HepG2 (cell line): ENCODE measurements at regions not wholly inside any gene's neighbourhood (a gene's known extent, or its start where the extent isn't known, plus 50 kb on each side); places are given as distances from the start of the nearest gene placed in this dataset.

Source experiments
- CERS6 ChIP-seq: sonication (generic); formaldehyde crosslinking; IDR thresholded peaks from 2 replicates; pipeline ENCODE4 v1.5.0; 2020; ENCODE audit warnings: missing genetic modification reagents
- CSRNP1 ChIP-seq: sonication (generic); formaldehyde crosslinking; IDR thresholded peaks from 2 replicates; pipeline ENCODE4 v1.8.1; 2023; ENCODE audit warnings: mild to moderate bottlenecking, missing genetic modification reagents
- ETV5 ChIP-seq: IDR thresholded peaks from 2 replicates; pipeline ENCODE4 v1.6.1; 2018; ENCODE audit warnings: missing biosample characterization, missing genetic modification reagents, inconsistent platforms, borderline replicate concordance
- HMGA1 ChIP-seq: sonication (generic); formaldehyde crosslinking; conservative IDR thresholded peaks from 2 replicates; pipeline ENCODE4 v1.4.0; 2020; ENCODE audit warnings: missing genetic modification reagents
- HNF1B ChIP-seq: sonication (generic); formaldehyde crosslinking; IDR thresholded peaks from 2 replicates; pipeline ENCODE4 v1.5.1; 2020; ENCODE audit warnings: mild to moderate bottlenecking, moderate library complexity, missing genetic modification reagents
- KDM5B ChIP-seq: sonication (generic); formaldehyde crosslinking; IDR thresholded peaks from 2 replicates; pipeline ENCODE4 v1.4.0; 2020; ENCODE audit warnings: missing genetic modification reagents, mild to moderate bottlenecking, borderline replicate concordance
- KLF12 ChIP-seq: sonication (generic); formaldehyde crosslinking; IDR thresholded peaks from 2 replicates; pipeline ENCODE4 v1.4.0; 2020; ENCODE audit warnings: missing genetic modification reagents, borderline replicate concordance
- MYPOP ChIP-seq: sonication (generic); formaldehyde crosslinking; IDR thresholded peaks from 2 replicates; pipeline ENCODE4 v1.8.1; 2023; ENCODE audit warnings: mild to moderate bottlenecking, moderate library complexity, missing genetic modification reagents
- TAF15 ChIP-seq: fragments of 200-400 bp; formaldehyde crosslinking; IDR thresholded peaks from one replicate; pipeline ENCODE4 v1.6.1; 2018; ENCODE audit warnings: mild to moderate bottlenecking, low read depth, low read length; ENCODE audit not compliant: poor library complexity, severe bottlenecking
- TMF1 ChIP-seq: sonication (generic); formaldehyde crosslinking; IDR thresholded peaks from 2 replicates; pipeline ENCODE4 v1.8.1; 2022; ENCODE audit warnings: low read depth, missing genetic modification reagents
- ZBTB39 ChIP-seq: sonication (generic); formaldehyde crosslinking; IDR thresholded peaks from 2 replicates; pipeline ENCODE4 v1.5.0; 2020; ENCODE audit warnings: missing genetic modification reagents
- ZBTB44 ChIP-seq: sonication (generic); formaldehyde crosslinking; IDR thresholded peaks from 2 replicates; pipeline ENCODE4 v1.4.0; 2020; ENCODE audit warnings: missing genetic modification reagents
- ZNF18 ChIP-seq: sonication (generic); formaldehyde crosslinking; IDR thresholded peaks from 2 replicates; pipeline ENCODE4 v1.8.0; 2022; ENCODE audit warnings: mild to moderate bottlenecking, missing genetic modification reagents; ENCODE audit not compliant: insufficient replicate concordance
- ZNF431 ChIP-seq: sonication (generic); formaldehyde crosslinking; IDR thresholded peaks from 2 replicates; pipeline ENCODE4 v1.9.0; 2022; ENCODE audit warnings: missing genetic modification reagents, low read depth, mild to moderate bottlenecking, borderline replicate concordance
- ZNF713 ChIP-seq: sonication (generic); formaldehyde crosslinking; IDR thresholded peaks from 2 replicates; pipeline ENCODE4 v1.4.0; 2020; ENCODE audit warnings: mild to moderate bottlenecking, missing genetic modification reagents
- ZSCAN21 ChIP-seq: sonication (generic); formaldehyde crosslinking; IDR thresholded peaks from 2 replicates; pipeline ENCODE4 v1.8.0; 2022; ENCODE audit warnings: mild to moderate bottlenecking, missing genetic modification reagents, moderate library complexity, borderline replicate concordance

- TF ChIP-seq ETV5 (peak; percentile 61; the same call in 1 of the 2 replicates), KDM5B (0 out of 2 replicates have a peak, but pooled peaks have one; percentile 38), MYPOP (CRISPR knock-in tag) (no peak), TMF1 (CRISPR knock-in tag) (no peak), HMGA1 (CRISPR knock-in tag) (no peak), ZNF431 (CRISPR knock-in tag) (no peak), ZBTB39 (no peak), HNF1B (CRISPR knock-in tag) (no peak), ZNF713 (CRISPR knock-in tag) (no peak), ZNF18 (no peak), TAF15 (peak; percentile 51), KLF12 (CRISPR knock-in tag) (no peak), CSRNP1 (CRISPR knock-in tag) (no peak; the same call in 1 of the 2 replicates), ZSCAN21 (CRISPR knock-in tag) (no peak), ZBTB44 (CRISPR knock-in tag) (no peak), CERS6 (CRISPR knock-in tag) (no peak)
Measured at GRCh38 chr9:129413537-129414376, 207.1 kb downstream of the C9orf50 start (continued).
